Pons (tissue), 1 donor: ENCODE measurements at regions not wholly inside any gene's neighbourhood (a gene's known extent, or its start where the extent isn't known, plus 50 kb on each side); places are given as distances from the start of the nearest gene placed in this dataset.

Source experiments
- DNase-seq: peaks from one replicate; pipeline ENCODE4 v3.0.0-alpha.2; 2016; ENCODE audit warnings: low spot score

- DNase-seq: no peak
These were observed 767.1 kb downstream of the IGSF11 start for GRCh38 chr3:118267588-118267987.

- DNase-seq: no peak
These were observed 765.0 kb downstream of the IGSF11 start for GRCh38 chr3:118269537-118270125.

GRCh38 chr3:118272991-118273390, 761.7 kb downstream of the IGSF11 start:
- DNase-seq: no peak

GRCh38 chr3:118277814-118278213, 756.8 kb downstream of the IGSF11 start:
- no peak for DNase-seq

- no peak for DNase-seq
These were observed 741.8 kb downstream of the IGSF11 start for GRCh38 chr3:118292841-118293240.

GRCh38 chr3:118298133-118298532, 736.5 kb downstream of the IGSF11 start:
- no peak for DNase-seq

- DNase-seq: no peak
These were observed 730.1 kb downstream of the IGSF11 start for GRCh38 chr3:118304557-118304956.

GRCh38 chr3:118332699-118333098, 701.9 kb downstream of the IGSF11 start:
- DNase-seq: no peak

- no peak for DNase-seq
These were observed 697.0 kb downstream of the IGSF11 start for GRCh38 chr3:118337649-118338048.

- no peak for DNase-seq
These were observed 687.1 kb downstream of the IGSF11 start for GRCh38 chr3:118347396-118348168.

GRCh38 chr3:118348169-118348557, 686.5 kb downstream of the IGSF11 start:
- DNase-seq: no peak

GRCh38 chr3:118354556-118354955, 680.1 kb downstream of the IGSF11 start:
- DNase-seq: no peak

GRCh38 chr3:118369892-118370491, 664.7 kb downstream of the IGSF11 start:
- no peak for DNase-seq

GRCh38 chr3:118380576-118380975, 654.1 kb downstream of the IGSF11 start:
- DNase-seq: no peak

GRCh38 chr3:118396491-118396890, 638.2 kb downstream of the IGSF11 start:
- DNase-seq: no peak

- DNase-seq: no peak
These were observed 634.6 kb downstream of the IGSF11 start for GRCh38 chr3:118400086-118400485.

GRCh38 chr3:118400886-118401285, 633.8 kb downstream of the IGSF11 start:
- DNase-seq: no peak

- no peak for DNase-seq
These were observed 632.8 kb downstream of the IGSF11 start for GRCh38 chr3:118401887-118402286.

GRCh38 chr3:118402971-118403370, 631.7 kb downstream of the IGSF11 start:
- no peak for DNase-seq

GRCh38 chr3:118406562-118406961, 628.1 kb downstream of the IGSF11 start:
- no peak for DNase-seq

- no peak for DNase-seq
These were observed 626.2 kb downstream of the IGSF11 start for GRCh38 chr3:118408431-118408830.

GRCh38 chr3:118412503-118412902, 622.1 kb downstream of the IGSF11 start:
- DNase-seq: no peak

GRCh38 chr3:118425272-118425837, 609.3 kb downstream of the IGSF11 start:
- no peak for DNase-seq
